Gastroesophageal sphincter (tissue), 3 donors: ENCODE measurements at regions not wholly inside any gene's neighbourhood (a gene's known extent, or its start where the extent isn't known, plus 50 kb on each side); places are given as distances from the start of the nearest gene placed in this dataset.

Experiments
- EP300 ChIP-seq: sonication (generic); formaldehyde crosslinking; IDR thresholded peaks from one replicate; pipeline ENCODE4 v1.6.1; 2017; ENCODE audit warnings: antibody characterized with exemption, mild to moderate bottlenecking
- POLR2A ChIP-seq, 2 donors: fragments of 450-650 bp; IDR thresholded peaks; one replicate each; pipeline ENCODE4 v1.6.1; 2017; ENCODE audit warnings: antibody characterized with exemption in 2 of 2, mild to moderate bottlenecking in 2 of 2, moderate library complexity in 1 of 2
- POLR2AphosphoS5 ChIP-seq: sonication (generic); formaldehyde crosslinking; IDR thresholded peaks from one replicate; pipeline ENCODE4 v1.6.1; 2017; ENCODE audit warnings: antibody characterized with exemption
- TF ChIP-seq, protein P1 (sequence below), 4 experiments: fragments of 200-600 bp in 2 of 4; fragments of 450-650 bp in 2 of 4; sonication (generic) in 1 of 4; IDR thresholded peaks; one replicate each; pipeline ENCODE4 v1.5.1; 2017 to 2019; ENCODE audit warnings: antibody characterized with exemption in 4 of 4, mild to moderate bottlenecking in 2 of 4, moderate library complexity in 2 of 4

DNA sequence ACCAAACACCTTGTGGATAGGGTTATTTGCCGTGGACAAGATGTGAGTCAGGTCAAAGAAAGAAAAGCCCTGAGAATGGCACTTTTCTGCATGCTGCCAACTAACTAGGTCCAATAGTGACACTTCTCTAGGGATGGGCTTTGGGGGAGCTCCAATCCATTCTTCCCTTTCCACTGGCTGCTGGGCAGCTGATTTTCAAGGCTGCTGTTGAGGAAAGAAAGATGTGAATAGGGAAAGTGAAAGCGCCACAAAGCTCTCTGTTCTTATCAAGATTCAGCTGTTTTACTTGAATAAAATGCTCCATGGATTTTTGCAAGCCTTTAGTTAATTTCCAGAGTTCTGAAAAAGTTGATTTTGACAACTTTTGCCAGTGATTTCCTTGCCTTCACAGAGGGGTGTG lies 244.2 kb upstream of the F9 start:
- TF ChIP-seq, protein P1, sequence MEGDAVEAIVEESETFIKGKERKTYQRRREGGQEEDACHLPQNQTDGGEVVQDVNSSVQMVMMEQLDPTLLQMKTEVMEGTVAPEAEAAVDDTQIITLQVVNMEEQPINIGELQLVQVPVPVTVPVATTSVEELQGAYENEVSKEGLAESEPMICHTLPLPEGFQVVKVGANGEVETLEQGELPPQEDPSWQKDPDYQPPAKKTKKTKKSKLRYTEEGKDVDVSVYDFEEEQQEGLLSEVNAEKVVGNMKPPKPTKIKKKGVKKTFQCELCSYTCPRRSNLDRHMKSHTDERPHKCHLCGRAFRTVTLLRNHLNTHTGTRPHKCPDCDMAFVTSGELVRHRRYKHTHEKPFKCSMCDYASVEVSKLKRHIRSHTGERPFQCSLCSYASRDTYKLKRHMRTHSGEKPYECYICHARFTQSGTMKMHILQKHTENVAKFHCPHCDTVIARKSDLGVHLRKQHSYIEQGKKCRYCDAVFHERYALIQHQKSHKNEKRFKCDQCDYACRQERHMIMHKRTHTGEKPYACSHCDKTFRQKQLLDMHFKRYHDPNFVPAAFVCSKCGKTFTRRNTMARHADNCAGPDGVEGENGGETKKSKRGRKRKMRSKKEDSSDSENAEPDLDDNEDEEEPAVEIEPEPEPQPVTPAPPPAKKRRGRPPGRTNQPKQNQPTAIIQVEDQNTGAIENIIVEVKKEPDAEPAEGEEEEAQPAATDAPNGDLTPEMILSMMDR (IDR thresholded peaks at IDR 0.05): no peak
- no peak for TF ChIP-seq POLR2A (IDR thresholded peaks at IDR 0.05)
- TF ChIP-seq POLR2AphosphoS5: no peak
- no peak for TF ChIP-seq EP300
